Uterus (tissue), 3 donors: ENCODE measurements at regions not wholly inside any gene's neighbourhood (a gene's known extent, or its start where the extent isn't known, plus 50 kb on each side); places are given as distances from the start of the nearest gene placed in this dataset.

Experiments
- DNase-seq, 2 donors: peaks; one replicate each; pipeline ENCODE4 v3.0.0-alpha.2; 2019 to 2020
- H3K27ac ChIP-seq, 2 donors: fragments of 200-600 bp; sonication (generic); 1 replicate in 1 of 2; 2 replicates in 1 of 2; pipeline ENCODE4 v1.5.1; 2016 to 2018
- H3K27me3 ChIP-seq, 2 donors: fragments of 200-600 bp; sonication (generic); one replicate each; pipeline ENCODE4 v1.5.1; 2018 to 2019; ENCODE audit warnings: control low read depth in 1 of 2
- H3K36me3 ChIP-seq, 2 donors: fragments of 200-600 bp; sonication (generic); one replicate each; pipeline ENCODE4 v1.5.1; 2019; ENCODE audit warnings: control low read depth in 1 of 2
- H3K4me1 ChIP-seq, 2 donors: fragments of 200-600 bp; sonication (generic); one replicate each; pipeline ENCODE4 v1.5.1; 2018 to 2019; ENCODE audit warnings: control low read depth in 1 of 2
- H3K4me3 ChIP-seq, 2 donors: fragments of 200-600 bp; sonication (generic); 1 replicate in 1 of 2; 2 replicates in 1 of 2; pipeline ENCODE4 v1.5.1; 2018 to 2019; ENCODE audit warnings: mild to moderate bottlenecking in 1 of 2
- H3K9me3 ChIP-seq, 2 donors: fragments of 200-600 bp; sonication (generic); one replicate each; pipeline ENCODE4 v1.5.1; 2019; ENCODE audit warnings: control low read depth in 1 of 2
- CTCF ChIP-seq, 4 experiments: fragments of 200-600 bp in 2 of 4; fragments of 450-650 bp in 2 of 4; sonication (generic) in 2 of 4; IDR thresholded peaks; one replicate each; pipeline ENCODE4 v1.5.1; 2016 to 2019; ENCODE audit warnings: antibody characterized with exemption in 4 of 4, mild to moderate bottlenecking in 2 of 4, moderate library complexity in 1 of 4
- POLR2A ChIP-seq, 2 donors: fragments of 450-650 bp; IDR thresholded peaks; one replicate each; pipeline ENCODE4 v1.6.1; 2016; ENCODE audit warnings: antibody characterized with exemption in 2 of 2, mild to moderate bottlenecking in 1 of 2, moderate library complexity in 1 of 2
- intact Hi-C: fragments of 100-400 bp; cut with DNase I; formaldehyde crosslinking; loops from one replicate; pipeline ENCODE4 v1.15.1; 2023; ENCODE audit warnings: low total_unique reads
- donor health status: DM: yes; HTN: yes; CAD: no.

GRCh38 chr3:76266511-76266910 lies 481.2 kb upstream of the ZNF717 start:
- DNase-seq: no peak
- Histone ChIP-seq H3K4me1 (no peaks in the 10 kb centered on the region), H3K9me3 (no peaks in the 10 kb centered on the region), H3K27ac (no peak overlapping the region), H3K36me3 (no peaks in the 10 kb centered on the region), H3K27me3 (no peaks in the 10 kb centered on the region), H3K4me3 (no peak overlapping the region)
- no peak for TF ChIP-seq CTCF (IDR thresholded peaks at IDR 0.05)
- no peak for TF ChIP-seq POLR2A (IDR thresholded peaks at IDR 0.05)
- intact Hi-C loops: no loop called here

- TF ChIP-seq CTCF (IDR thresholded peaks at IDR 0.05) (no peak), POLR2A (IDR thresholded peaks at IDR 0.05) (no peak)
- no peak overlapping the region for H3K27ac ChIP-seq
- no peak overlapping the region for H3K4me3 ChIP-seq
- no peaks in the 10 kb centered on the region for H3K4me1 ChIP-seq
- no peaks in the 10 kb centered on the region for H3K27me3 ChIP-seq
- intact Hi-C loops: no loop called here
- H3K36me3 ChIP-seq: no peaks in the 10 kb centered on the region
- H3K9me3 ChIP-seq: no peaks in the 10 kb centered on the region
- no peak for DNase-seq
Observed at GRCh38 chr3:76267851-76268380, 482.6 kb upstream of the ZNF717 start.

GRCh38 chr3:76293856-76294255 lies 508.5 kb upstream of the ZNF717 start:
- intact Hi-C loops: no loop called here
- Histone ChIP-seq H3K9me3 (no peaks in the 10 kb centered on the region), H3K27ac (no peak overlapping the region), H3K27me3 (no peaks in the 10 kb centered on the region), H3K36me3 (no peaks in the 10 kb centered on the region), H3K4me1 (no peaks in the 10 kb centered on the region), H3K4me3 (no peak overlapping the region)
- TF ChIP-seq CTCF (IDR thresholded peaks at IDR 0.05) (no peak), POLR2A (IDR thresholded peaks at IDR 0.05) (no peak)
- DNase-seq: no peak

- H3K27me3 ChIP-seq: no peaks in the 10 kb centered on the region
- H3K4me1 ChIP-seq: no peaks in the 10 kb centered on the region
- no peaks in the 10 kb centered on the region for H3K36me3 ChIP-seq
- TF ChIP-seq CTCF (IDR thresholded peaks at IDR 0.05): no peak
- TF ChIP-seq POLR2A (IDR thresholded peaks at IDR 0.05): no peak
- no peak overlapping the region for H3K27ac ChIP-seq
- intact Hi-C loops: no loop called here
- H3K9me3 ChIP-seq: no peaks in the 10 kb centered on the region
- H3K4me3 ChIP-seq: no peak overlapping the region
- DNase-seq: no peak
Observed at GRCh38 chr3:76300746-76301145, 515.4 kb upstream of the ZNF717 start.

GRCh38 chr3:76307556-76307955 lies 522.2 kb upstream of the ZNF717 start:
- DNase-seq: no peak
- H3K27ac ChIP-seq: no peak overlapping the region
- H3K27me3 ChIP-seq: no peaks in the 10 kb centered on the region
- H3K36me3 ChIP-seq: no peaks in the 10 kb centered on the region
- no peak overlapping the region for H3K4me3 ChIP-seq
- no peaks in the 10 kb centered on the region for H3K4me1 ChIP-seq
- TF ChIP-seq CTCF (IDR thresholded peaks at IDR 0.05): no peak
- TF ChIP-seq POLR2A (IDR thresholded peaks at IDR 0.05): no peak
- H3K9me3 ChIP-seq: no peaks in the 10 kb centered on the region
- intact Hi-C loops: no loop called here
